ENCODE measurements at regions not wholly inside any gene's neighbourhood (a gene's known extent, or its start where the extent isn't known, plus 50 kb on each side); places are given as distances from the start of the nearest gene placed in this dataset.

DNA sequence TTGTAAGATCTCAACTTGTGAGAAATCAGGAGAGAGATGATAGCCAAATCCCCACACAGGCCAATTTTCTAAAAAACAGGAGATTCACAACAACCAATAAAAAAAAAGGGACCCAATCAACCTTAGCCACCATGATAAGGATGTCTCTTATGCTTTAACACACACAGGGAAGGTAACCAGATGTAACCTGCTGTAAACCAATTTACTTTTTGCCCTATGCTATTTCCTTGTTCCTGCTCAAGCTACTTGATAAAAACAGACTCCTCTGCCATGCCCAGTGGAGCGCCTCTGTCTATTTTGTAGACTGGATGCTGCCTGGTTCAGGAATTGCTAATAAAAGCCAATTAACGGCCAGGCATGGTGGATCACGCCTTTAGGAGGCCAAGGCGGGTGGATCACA, 123.5 kb upstream of the NPVF start:
- H3K4me1 ChIP-seq (ENCODE audit: control insufficient read depth, insufficient read depth, low read length): no peaks in the 10 kb centered on the region
- H3K9ac ChIP-seq (ENCODE audit: low read length): no peak overlapping the region
- H3K36me3 ChIP-seq (ENCODE audit: control insufficient read depth, insufficient read depth, low read length): no peaks in the 10 kb centered on the region
- H3K27ac ChIP-seq (ENCODE audit: low read depth, low read length): no peak overlapping the region
- no peak overlapping the region for H3K4me3 ChIP-seq (ENCODE audit: low read length)
- H3K27me3 ChIP-seq (ENCODE audit: control insufficient read depth, insufficient read depth, low read length): no peaks in the 10 kb centered on the region

DNA sequence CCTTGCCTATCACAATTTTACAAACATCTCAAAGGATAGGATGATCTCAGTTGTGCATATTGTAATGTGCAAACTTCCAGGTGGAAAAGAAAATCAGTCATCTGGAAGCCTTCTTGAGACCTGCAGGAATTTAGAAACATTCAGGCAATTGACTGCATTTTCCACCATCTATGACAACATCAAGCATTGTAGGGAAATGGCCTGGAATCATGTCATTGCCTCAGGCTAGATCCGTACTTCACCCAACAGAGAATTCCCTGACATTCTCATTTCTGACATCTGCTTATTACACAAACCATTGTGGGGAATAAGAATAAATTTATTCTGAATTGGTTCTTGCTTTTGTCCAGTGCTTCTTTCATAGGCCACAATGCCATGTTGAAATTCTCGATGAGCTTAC, 124.9 kb upstream of the NPVF start:
- Histone ChIP-seq H3K4me3 (ENCODE audit: low read length) (no peak overlapping the region), H3K27ac (ENCODE audit: low read depth, low read length) (no peak overlapping the region), H3K9ac (ENCODE audit: low read length) (no peak overlapping the region), H3K36me3 (ENCODE audit: control insufficient read depth, insufficient read depth, low read length) (no peaks in the 10 kb centered on the region), H3K4me1 (ENCODE audit: control insufficient read depth, insufficient read depth, low read length) (no peaks in the 10 kb centered on the region), H3K27me3 (ENCODE audit: control insufficient read depth, insufficient read depth, low read length) (no peaks in the 10 kb centered on the region)

DNA sequence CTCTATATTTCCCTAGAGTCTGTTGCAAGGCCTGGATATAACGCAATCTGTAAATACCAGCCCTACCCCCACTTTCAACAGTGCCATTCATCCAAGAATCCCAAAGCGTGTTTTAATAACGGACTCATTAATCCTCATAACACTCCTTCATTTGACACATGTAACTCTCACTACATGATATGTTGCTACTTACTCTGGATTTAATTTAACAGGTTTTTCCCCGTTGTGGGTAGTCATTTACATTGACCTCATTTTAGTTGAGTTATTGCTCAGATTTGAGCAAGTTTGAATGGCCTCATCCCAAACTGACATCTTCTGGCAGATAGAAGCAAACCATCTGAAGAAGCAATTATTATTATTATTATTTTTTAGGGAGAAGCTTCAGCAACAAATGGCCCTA, 125.4 kb upstream of the NPVF start:
- Histone ChIP-seq H3K36me3 (ENCODE audit: control insufficient read depth, insufficient read depth, low read length) (no peaks in the 10 kb centered on the region), H3K9ac (ENCODE audit: low read length) (no peak overlapping the region), H3K27ac (ENCODE audit: low read depth, low read length) (no peak overlapping the region), H3K27me3 (ENCODE audit: control insufficient read depth, insufficient read depth, low read length) (no peaks in the 10 kb centered on the region), H3K4me3 (ENCODE audit: low read length) (no peak overlapping the region), H3K4me1 (ENCODE audit: control insufficient read depth, insufficient read depth, low read length) (no peaks in the 10 kb centered on the region)

DNA sequence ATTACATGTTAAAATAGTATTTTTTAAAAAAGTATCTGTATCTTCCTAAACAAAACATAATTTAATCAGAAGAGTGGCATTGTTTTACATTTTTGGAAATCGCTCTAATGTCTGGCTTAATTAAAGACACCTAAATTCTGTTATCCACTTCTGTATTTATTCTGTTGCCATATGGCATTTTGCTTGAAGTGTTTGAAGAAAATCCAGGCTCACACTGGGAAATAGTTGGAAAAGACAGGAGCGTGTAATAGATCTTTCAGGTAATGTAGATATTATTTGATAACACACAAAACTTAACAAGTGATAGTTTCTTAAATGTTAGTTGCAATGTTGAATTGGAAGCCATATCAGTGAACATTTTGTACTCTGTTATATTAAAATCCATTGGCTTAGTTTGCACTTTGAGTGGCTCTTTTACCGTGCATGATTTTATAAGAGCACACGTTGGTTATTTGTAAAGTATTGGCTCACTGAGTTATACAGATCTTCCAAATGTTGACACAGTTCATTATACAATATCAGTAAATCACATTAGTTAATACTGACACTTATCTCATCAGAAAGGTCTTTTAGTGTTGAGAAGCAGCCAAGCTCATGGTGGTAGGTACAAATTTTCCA, 128.4 kb upstream of the NPVF start:
- Histone ChIP-seq H3K36me3 (ENCODE audit: control insufficient read depth, insufficient read depth, low read length) (no peaks in the 10 kb centered on the region), H3K4me1 (ENCODE audit: control insufficient read depth, insufficient read depth, low read length) (no peaks in the 10 kb centered on the region), H3K9ac (ENCODE audit: low read length) (no peak overlapping the region), H3K27me3 (ENCODE audit: control insufficient read depth, insufficient read depth, low read length) (no peaks in the 10 kb centered on the region), H3K4me3 (ENCODE audit: low read length) (no peak overlapping the region), H3K27ac (ENCODE audit: low read depth, low read length) (no peak overlapping the region)

DNA sequence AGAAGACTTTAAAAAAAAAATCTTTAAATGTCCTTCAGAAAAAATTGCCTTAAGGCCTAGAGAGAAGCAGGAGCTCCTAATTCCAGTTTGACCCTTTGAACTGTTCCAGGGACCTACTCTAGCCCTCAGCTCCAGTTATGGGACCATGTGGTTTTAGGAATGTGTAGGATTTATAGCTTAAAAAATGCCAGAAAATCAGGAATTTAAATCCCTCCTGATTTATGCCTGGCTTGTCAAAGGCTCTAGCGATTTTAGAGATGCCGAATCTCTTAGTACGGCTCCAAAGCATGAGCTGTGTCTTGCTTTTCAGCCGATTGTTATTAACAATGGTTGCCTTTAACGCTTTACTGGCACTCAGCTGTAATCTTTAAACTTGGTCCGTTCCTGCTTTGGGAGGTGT, 130.6 kb upstream of the NPVF start:
- Histone ChIP-seq H3K4me1 (ENCODE audit: control insufficient read depth, insufficient read depth, low read length) (no peaks in the 10 kb centered on the region), H3K27me3 (ENCODE audit: control insufficient read depth, insufficient read depth, low read length) (no peaks in the 10 kb centered on the region), H3K9ac (ENCODE audit: low read length) (no peak overlapping the region), H3K36me3 (ENCODE audit: control insufficient read depth, insufficient read depth, low read length) (no peaks in the 10 kb centered on the region), H3K4me3 (ENCODE audit: low read length) (no peak overlapping the region), H3K27ac (ENCODE audit: low read depth, low read length) (no peak overlapping the region)

DNA sequence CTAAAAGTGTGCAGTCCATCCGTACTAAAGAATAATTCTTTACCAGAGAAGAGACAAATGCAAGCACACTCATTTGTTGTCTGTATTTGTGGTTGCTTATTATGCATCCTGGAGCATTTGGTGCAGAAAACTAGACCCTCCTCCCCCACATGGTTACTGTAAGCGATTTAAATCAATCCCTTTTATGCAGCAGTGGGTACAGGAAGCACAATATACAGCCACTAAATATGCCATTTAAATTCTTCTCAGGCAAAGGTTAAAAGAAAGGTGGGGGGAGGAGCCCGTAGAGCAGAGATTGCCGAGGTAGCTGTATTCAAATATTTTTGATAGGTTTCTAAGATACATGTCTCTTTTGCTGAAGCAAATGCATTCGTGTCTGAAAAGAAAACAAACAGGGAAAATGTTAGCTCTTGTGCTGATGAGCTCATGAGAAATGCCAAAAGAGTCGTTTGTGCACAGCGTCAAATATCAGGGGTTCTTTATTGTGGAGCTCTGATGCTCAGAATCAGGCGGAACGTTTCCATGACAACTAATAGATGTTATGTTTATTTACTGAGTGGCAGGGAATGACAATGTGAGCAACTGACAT, 131.3 kb upstream of the NPVF start:
- H3K27ac ChIP-seq (ENCODE audit: low read depth, low read length): no peak overlapping the region

DNA sequence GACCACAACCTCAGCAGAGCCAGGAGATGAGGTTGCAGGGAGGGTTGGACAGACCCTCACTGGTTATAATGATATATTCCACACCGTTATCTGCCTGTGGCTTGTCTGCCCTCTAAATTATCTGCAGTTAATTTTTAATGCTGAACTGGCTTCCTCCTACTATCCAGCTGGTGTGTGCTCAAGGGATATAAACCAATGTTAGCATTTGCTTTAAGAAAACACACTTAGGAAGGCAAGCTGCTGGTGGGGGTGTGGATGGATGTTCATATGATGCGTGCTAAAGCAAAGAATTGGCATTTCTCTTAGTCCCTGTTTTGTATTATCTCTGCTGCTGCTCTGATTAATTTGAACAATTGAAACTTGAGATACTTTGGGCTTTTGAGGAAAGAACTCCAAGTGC, 132.2 kb upstream of the NPVF start:
- no peaks in the 10 kb centered on the region for H3K4me1 ChIP-seq (ENCODE audit: control insufficient read depth, insufficient read depth, low read length)
- no peak overlapping the region for H3K27ac ChIP-seq (ENCODE audit: low read depth, low read length)
- H3K27me3 ChIP-seq (ENCODE audit: control insufficient read depth, insufficient read depth, low read length): no peaks in the 10 kb centered on the region
- no peak overlapping the region for H3K4me3 ChIP-seq (ENCODE audit: low read length)
- no peak overlapping the region for H3K9ac ChIP-seq (ENCODE audit: low read length)
- H3K36me3 ChIP-seq (ENCODE audit: control insufficient read depth, insufficient read depth, low read length): no peaks in the 10 kb centered on the region

More for the DNA sequence above, 131.3 kb upstream of the NPVF start:
- no peaks in the 10 kb centered on the region for H3K4me1 ChIP-seq (ENCODE audit: control insufficient read depth, insufficient read depth, low read length)
- no peaks in the 10 kb centered on the region for H3K27me3 ChIP-seq (ENCODE audit: control insufficient read depth, insufficient read depth, low read length)
- no peak overlapping the region for H3K9ac ChIP-seq (ENCODE audit: low read length)
- H3K4me3 ChIP-seq (ENCODE audit: low read length): no peak overlapping the region
- no peaks in the 10 kb centered on the region for H3K36me3 ChIP-seq (ENCODE audit: control insufficient read depth, insufficient read depth, low read length)

DNA sequence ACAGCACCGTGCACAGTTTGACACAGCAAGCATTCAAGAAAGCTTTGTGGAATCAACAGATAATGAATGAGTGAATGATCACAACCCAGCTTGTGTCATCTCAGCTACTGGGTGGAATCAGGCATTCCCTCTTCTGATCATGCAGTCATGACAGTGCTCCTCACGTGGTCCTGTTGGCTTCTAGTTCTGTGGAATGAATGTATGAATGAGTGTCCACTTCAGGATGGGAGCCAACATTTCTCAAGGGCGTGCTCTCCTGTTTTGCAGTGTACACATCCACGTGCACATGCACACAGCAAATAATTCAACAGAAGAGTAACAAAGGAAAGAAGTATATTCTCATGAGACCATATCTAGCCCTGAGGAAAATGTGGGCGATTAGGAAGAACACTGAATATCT, 133.1 kb upstream of the NPVF start:
- Histone ChIP-seq H3K36me3 (ENCODE audit: control insufficient read depth, insufficient read depth, low read length) (no peaks in the 10 kb centered on the region), H3K4me3 (ENCODE audit: low read length) (no peak overlapping the region), H3K27ac (ENCODE audit: low read depth, low read length) (no peak overlapping the region), H3K27me3 (ENCODE audit: control insufficient read depth, insufficient read depth, low read length) (no peaks in the 10 kb centered on the region), H3K4me1 (ENCODE audit: control insufficient read depth, insufficient read depth, low read length) (no peaks in the 10 kb centered on the region), H3K9ac (ENCODE audit: low read length) (no peak overlapping the region)

DNA sequence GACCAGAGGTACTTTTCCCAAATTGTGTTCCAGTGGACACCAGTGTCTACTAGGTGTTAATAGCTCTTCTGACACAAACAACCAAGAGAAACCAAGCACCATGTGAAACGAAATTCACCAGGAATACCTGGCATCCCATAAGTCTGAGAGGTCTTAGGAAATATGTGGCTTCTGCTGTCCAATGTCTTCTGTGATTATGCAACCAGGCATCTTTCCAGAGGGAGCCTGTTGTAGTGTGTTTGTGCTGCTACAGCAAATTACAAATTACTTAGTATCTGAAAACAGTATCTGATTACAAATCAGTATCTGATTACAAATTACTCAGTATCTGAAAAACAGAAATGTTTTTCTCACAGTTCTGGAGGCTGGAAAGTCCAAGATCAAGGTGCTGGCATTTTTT, 133.6 kb upstream of the NPVF start:
- Histone ChIP-seq H3K4me1 (ENCODE audit: control insufficient read depth, insufficient read depth, low read length) (no peaks in the 10 kb centered on the region), H3K27ac (ENCODE audit: low read depth, low read length) (no peak overlapping the region), H3K4me3 (ENCODE audit: low read length) (no peak overlapping the region), H3K27me3 (ENCODE audit: control insufficient read depth, insufficient read depth, low read length) (no peaks in the 10 kb centered on the region), H3K9ac (ENCODE audit: low read length) (no peak overlapping the region), H3K36me3 (ENCODE audit: control insufficient read depth, insufficient read depth, low read length) (no peaks in the 10 kb centered on the region)

DNA sequence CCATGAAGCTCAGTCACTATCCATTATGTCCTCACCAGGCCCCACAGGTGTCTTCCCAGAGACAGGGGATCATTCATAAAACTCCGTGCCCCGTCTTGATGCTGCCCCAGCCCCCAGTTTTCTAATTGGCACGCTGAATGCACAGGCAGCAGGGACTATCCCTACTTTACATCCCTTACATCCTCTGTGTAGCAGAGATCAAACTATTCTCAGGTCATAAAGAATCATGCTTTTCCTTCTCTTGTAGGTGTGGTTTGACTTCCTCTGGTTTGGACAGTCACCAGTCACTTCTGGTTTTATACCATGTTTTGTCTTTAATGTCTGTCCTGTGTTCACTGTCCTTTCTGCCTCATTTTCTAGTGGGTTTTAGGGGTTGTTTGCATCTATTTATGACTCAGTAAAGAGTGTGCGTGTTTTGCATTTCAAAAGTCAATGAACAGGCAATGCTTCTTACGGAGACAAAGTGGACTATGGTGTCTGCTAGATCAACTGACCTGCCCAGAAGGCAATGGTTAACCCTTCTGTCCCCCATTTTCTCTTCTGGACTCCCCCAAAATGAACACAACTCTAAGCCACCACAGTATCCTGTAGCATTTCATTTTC, 140.4 kb upstream of the NPVF start:
- Histone ChIP-seq H3K27me3 (ENCODE audit: control insufficient read depth, insufficient read depth, low read length) (no peaks in the 10 kb centered on the region), H3K4me3 (ENCODE audit: low read length) (no peak overlapping the region), H3K36me3 (ENCODE audit: control insufficient read depth, insufficient read depth, low read length) (no peaks in the 10 kb centered on the region), H3K9ac (ENCODE audit: low read length) (no peak overlapping the region), H3K4me1 (ENCODE audit: control insufficient read depth, insufficient read depth, low read length) (peaks cover 5% of the 10 kb centered on the region), H3K27ac (ENCODE audit: low read depth, low read length) (no peak overlapping the region)

DNA sequence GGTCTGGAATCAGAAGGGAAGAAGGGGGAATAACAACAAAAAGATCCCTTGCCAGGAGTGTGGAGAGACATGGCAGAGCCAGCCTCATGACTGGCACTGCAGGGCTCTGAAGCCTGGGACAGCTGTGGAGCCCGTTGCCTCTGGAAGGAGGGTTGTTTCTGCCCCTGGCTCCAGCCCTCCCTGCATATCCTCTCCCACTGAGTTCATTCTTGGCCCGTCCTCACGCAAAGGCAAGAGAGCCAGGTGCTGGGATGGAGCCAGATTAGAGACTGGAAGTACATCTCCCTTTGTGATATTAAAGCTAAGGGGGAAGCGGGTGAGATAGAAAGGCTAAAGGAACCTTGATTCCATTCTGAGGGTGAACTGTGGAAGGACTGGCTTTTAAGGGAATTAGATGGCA, 141.5 kb upstream of the NPVF start:
- Histone ChIP-seq H3K4me1 (ENCODE audit: control insufficient read depth, insufficient read depth, low read length) (peaks cover 5% of the 10 kb centered on the region), H3K27me3 (ENCODE audit: control insufficient read depth, insufficient read depth, low read length) (no peaks in the 10 kb centered on the region), H3K36me3 (ENCODE audit: control insufficient read depth, insufficient read depth, low read length) (no peaks in the 10 kb centered on the region), H3K27ac (ENCODE audit: low read depth, low read length) (no peak overlapping the region), H3K4me3 (ENCODE audit: low read length) (no peak overlapping the region), H3K9ac (ENCODE audit: low read length) (no peak overlapping the region)

DNA sequence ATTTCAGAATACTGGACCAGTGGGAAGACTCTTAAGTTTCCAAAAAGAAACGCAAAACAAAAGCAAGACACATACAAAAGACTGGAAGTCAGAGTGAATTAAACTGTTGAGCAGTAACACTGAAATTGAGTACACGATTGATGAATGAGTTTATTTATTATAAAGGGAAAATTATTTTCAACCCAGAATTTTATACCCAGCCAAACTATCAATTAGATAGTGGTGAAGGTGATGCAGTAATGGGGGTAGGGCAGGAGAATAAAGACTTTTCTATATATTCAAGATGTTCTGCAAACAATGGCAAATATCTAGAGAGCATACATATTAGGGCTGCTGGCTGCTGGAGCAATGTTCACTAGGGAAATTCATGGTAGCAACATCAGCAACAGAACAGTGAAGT, 143.7 kb upstream of the NPVF start:
- Histone ChIP-seq H3K4me1 (ENCODE audit: control insufficient read depth, insufficient read depth, low read length) (peaks cover 10% of the 10 kb centered on the region), H3K4me3 (ENCODE audit: low read length) (no peak overlapping the region), H3K9ac (ENCODE audit: low read length) (no peak overlapping the region), H3K36me3 (ENCODE audit: control insufficient read depth, insufficient read depth, low read length) (no peaks in the 10 kb centered on the region), H3K27ac (ENCODE audit: low read depth, low read length) (no peak overlapping the region), H3K27me3 (ENCODE audit: control insufficient read depth, insufficient read depth, low read length) (no peaks in the 10 kb centered on the region)

Data from rectal smooth muscle tissue (tissue), 1 donor.